Small intestine (tissue), 7 donors: ENCODE measurements at regions not wholly inside any gene's neighbourhood (a gene's known extent, or its start where the extent isn't known, plus 50 kb on each side); places are given as distances from the start of the nearest gene placed in this dataset.

Source experiments
- DNase-seq, 2 donors: peaks; one replicate each; pipeline versions ENCODE4 v3.0.0 to v3.0.0-alpha.2; 2013
- FAIRE-seq: peaks from 2 replicates; lab custom pipeline; 2012; peaks lifted over from hg19 to GRCh38; lab: Jason Lieb, UNC
- H3K27ac ChIP-seq, 3 donors: one replicate each; pipeline ENCODE4 v1.5.1; 2013; ENCODE audit warnings: low read length in 2 of 3, mild to moderate bottlenecking in 2 of 3, control low read depth in 1 of 3, inconsistent platforms in 1 of 3, low read depth in 1 of 3, moderate library complexity in 1 of 3
- H3K27me3 ChIP-seq, 3 donors: one replicate each; pipeline ENCODE4 v1.6.1; 2013; ENCODE audit warnings: low read length in 3 of 3, inconsistent platforms in 1 of 3; ENCODE audit not compliant: control insufficient read depth in 3 of 3, insufficient read depth in 3 of 3
- H3K36me3 ChIP-seq, 3 donors: one replicate each; pipeline ENCODE4 v1.6.1; 2013; ENCODE audit warnings: low read length in 3 of 3, inconsistent platforms in 1 of 3, low read depth in 1 of 3, mild to moderate bottlenecking in 1 of 3, moderate library complexity in 1 of 3; ENCODE audit not compliant: control insufficient read depth in 3 of 3, insufficient read depth in 2 of 3
- H3K4me1 ChIP-seq, 3 donors: one replicate each; pipeline ENCODE4 v1.6.1; 2013; ENCODE audit warnings: low read length in 2 of 3, inconsistent platforms in 1 of 3, low read depth in 1 of 3, mild to moderate bottlenecking in 1 of 3, moderate library complexity in 1 of 3; ENCODE audit not compliant: control insufficient read depth in 3 of 3, insufficient read depth in 2 of 3
- H3K4me3 ChIP-seq, 3 donors: one replicate each; pipeline ENCODE4 v1.5.1; 2013; ENCODE audit warnings: low read length in 3 of 3, control low read depth in 1 of 3, inconsistent platforms in 1 of 3, low read depth in 1 of 3, mild to moderate bottlenecking in 1 of 3, moderate library complexity in 1 of 3
- H3K9me3 ChIP-seq, 2 donors: one replicate each; pipeline ENCODE4 v1.6.1; 2013; ENCODE audit warnings: low read depth in 1 of 2, low read length in 1 of 2; ENCODE audit not compliant: control insufficient read depth in 2 of 2, insufficient read depth in 1 of 2
- WGBS, 3 donors: extraction: QIAGEN DNeasy Blood & Tissue Kit; methylation state at CpG; one replicate each; pipeline ENCODE4 v1.1.7; 2013; 5-methylcytosine and 5-hydroxymethylcytosine counted together
- donor health status: healthy with polysubstance abuse.
- donor health status: control.
- donor health status: control.
- donor health status: Bipolar disorder and iron deficiency.
- donor health status: healthy.

DNA sequence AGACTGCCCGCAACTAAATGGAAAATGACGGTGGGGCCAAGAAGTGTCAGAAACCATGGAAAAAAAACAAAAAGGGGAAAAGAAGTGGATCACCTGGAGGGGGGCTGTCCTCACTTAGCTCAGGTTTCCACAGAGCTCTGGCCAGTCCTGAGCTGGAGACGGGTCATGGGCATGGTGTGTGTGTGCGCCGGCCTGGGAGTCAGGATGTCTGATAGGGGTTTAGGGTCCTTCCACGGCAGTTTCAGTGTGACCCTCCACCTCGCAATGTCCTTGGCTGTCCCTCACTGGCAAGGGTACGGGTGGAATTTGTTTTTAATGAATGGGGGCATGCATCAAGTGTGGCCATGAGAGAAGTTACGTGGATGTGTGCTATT, 133.2 kb upstream of the MEIS1 start:
- WGBS, 3 donors: 87 to 90% (median 88%) methylated on average over 9 of the region's 9 CpGs
- no peak overlapping the region for H3K27ac ChIP-seq
- DNase-seq (no peak), FAIRE-seq (no peak)
- H3K27me3 ChIP-seq: no peaks in the 10 kb centered on the region
- no peak overlapping the region for H3K4me3 ChIP-seq
- no peaks in the 10 kb centered on the region for H3K4me1 ChIP-seq
- H3K36me3 ChIP-seq: no peaks in the 10 kb centered on the region
- H3K9me3 ChIP-seq: no peaks in the 10 kb centered on the region

DNA sequence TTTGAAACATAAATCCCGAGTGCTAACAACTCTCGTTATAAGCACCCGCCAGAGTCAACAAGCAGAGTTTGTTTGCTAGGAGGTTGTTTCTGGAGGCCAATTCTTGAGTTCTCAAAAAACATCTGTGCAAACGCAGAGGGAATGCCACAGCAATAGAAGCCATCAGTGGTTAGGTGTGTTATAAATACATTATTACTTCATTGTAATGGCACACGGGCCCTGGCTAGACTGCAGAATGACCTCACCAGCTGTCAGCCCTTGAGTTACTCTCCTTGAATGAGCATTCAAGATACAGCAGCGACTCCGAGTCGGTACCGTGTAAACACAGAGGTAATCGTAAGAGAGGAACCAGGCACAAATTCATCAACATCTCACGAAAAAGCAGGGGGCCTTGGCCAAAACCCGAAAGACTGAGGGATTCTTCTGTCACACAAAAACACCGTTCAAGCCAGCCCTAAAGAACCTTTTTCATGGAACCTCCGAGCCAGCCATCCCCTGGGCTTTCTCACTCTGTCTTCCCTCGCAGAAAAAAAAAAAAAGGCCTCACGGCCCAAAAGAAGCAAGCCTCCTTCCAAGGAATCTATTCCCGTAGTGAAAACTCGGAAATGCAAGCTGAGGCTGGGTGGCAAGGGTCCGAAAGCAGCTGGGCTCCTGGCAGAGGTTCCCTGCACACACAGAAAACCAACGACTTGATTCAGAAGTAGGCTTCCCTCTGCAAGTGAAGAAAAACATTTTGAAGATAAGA, 133.7 kb upstream of the MEIS1 start:
- Histone ChIP-seq H3K27ac (peak overlapping the region in 1 of 3 donors; percentile 8), H3K4me1 (no peaks in the 10 kb centered on the region), H3K9me3 (no peaks in the 10 kb centered on the region), H3K36me3 (no peaks in the 10 kb centered on the region), H3K27me3 (no peaks in the 10 kb centered on the region), H3K4me3 (no peak overlapping the region)
- FAIRE-seq: no peak
- 64 to 82% (median 71%) methylated on average over 20 of the region's 20 CpGs for WGBS, 3 donors
- DNase-seq: peak in 1 of 2 donors; percentile 7

DNA sequence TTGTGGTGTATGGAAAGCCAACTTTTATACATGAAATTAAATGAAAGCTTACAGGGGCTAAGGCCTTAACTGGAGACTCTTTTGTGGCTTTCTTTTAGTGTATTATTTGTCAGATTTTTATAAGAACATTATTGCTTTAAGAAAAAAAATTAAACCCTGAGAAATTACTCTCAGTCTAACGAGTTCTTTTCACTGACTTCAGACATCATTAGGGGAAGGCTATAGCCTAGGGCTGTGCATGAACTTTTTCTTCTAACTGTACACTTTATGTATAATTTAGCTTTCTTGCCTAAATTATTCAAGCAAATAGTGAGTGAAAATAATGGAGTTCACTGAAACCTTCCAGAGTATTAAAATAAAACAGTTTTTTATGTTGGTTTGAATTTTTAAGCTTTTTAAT, 151.1 kb upstream of the MEIS1 start:
- Histone ChIP-seq H3K27ac (no peak overlapping the region), H3K36me3 (no peaks in the 10 kb centered on the region), H3K4me3 (no peak overlapping the region), H3K27me3 (no peaks in the 10 kb centered on the region), H3K9me3 (no peaks in the 10 kb centered on the region), H3K4me1 (no peaks in the 10 kb centered on the region)
- no peak for DNase-seq
- 50 to 72% (median 58%) methylated on average over 1 of the region's 1 CpG for WGBS, 3 donors
- no peak for FAIRE-seq

DNA sequence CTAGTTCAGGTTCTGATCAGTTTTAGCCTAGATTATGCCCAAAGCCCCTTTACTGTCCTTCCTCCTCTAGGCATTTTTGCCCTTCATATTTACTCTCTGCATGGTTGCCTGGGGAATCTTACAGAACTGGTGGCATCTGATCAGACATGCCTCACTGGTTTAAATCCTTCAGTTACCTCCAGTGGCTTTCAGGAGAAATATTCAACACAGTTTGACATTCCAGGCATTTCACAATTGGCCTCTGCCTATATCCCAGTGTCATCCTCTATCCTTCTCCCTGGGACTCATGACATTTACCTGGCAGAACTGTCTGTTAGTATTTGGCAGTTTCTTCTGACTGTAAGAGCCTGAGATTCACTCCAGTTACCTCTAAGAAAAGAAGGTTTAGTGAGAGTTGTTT, 152.9 kb upstream of the MEIS1 start:
- Histone ChIP-seq H3K27ac (no peak overlapping the region), H3K9me3 (no peaks in the 10 kb centered on the region), H3K27me3 (no peaks in the 10 kb centered on the region), H3K4me1 (no peaks in the 10 kb centered on the region), H3K4me3 (no peak overlapping the region), H3K36me3 (no peaks in the 10 kb centered on the region)
- FAIRE-seq (no peak), DNase-seq (no peak)

DNA sequence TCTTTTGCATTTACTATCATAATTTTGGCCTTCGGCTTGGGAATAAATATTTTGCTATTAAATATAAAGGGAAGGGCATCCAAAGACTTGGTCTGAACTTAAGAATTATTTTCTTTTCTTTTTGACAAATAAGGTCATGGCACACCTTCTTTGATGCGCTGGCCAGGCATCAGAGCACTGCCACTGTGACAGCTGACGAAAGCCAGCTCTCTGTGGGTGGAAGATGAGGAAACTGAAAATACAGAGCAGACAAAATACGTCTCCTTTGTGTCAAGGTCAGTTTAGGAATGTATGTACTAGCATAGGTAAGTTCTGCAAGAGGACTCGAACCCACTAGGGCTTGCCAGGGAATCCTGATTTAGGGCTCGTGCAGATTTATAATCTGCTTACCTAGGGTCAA, 155.9 kb upstream of the MEIS1 start:
- no peaks in the 10 kb centered on the region for H3K27me3 ChIP-seq
- no peak overlapping the region for H3K4me3 ChIP-seq
- H3K27ac ChIP-seq: no peak overlapping the region
- no peaks in the 10 kb centered on the region for H3K9me3 ChIP-seq
- DNase-seq: no peak
- 83 to 89% (median 85%) methylated on average over 6 of the region's 6 CpGs for WGBS, 3 donors
- H3K4me1 ChIP-seq: no peaks in the 10 kb centered on the region
- H3K36me3 ChIP-seq: no peaks in the 10 kb centered on the region
- no peak for FAIRE-seq

DNA sequence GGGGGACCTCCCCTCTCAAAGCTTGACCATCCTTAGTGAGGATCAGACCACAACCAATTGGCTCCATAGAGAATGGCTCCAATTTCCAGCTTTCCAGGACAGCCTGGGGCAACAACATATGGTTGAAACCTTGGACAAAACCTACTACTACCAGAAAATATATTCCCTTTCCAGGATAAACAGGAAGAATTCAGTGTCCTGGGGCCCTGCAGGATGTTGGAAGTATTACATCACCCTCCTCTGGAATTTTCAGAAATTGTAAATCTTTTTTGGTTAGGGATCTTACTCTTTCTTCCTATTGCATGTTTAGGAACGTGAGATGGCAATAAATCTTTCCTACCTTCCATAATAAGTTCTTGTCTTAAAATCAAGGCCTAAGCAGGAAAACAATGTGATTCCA, 158.9 kb upstream of the MEIS1 start:
- H3K4me3 ChIP-seq: no peak overlapping the region
- H3K4me1 ChIP-seq: no peaks in the 10 kb centered on the region
- FAIRE-seq: no peak
- no peaks in the 10 kb centered on the region for H3K9me3 ChIP-seq
- DNase-seq: no peak
- no peaks in the 10 kb centered on the region for H3K36me3 ChIP-seq
- H3K27ac ChIP-seq: no peak overlapping the region
- no peaks in the 10 kb centered on the region for H3K27me3 ChIP-seq
- WGBS, 3 donors: 68 to 94% (median 72%) methylated on average over 1 of the region's 1 CpG

DNA sequence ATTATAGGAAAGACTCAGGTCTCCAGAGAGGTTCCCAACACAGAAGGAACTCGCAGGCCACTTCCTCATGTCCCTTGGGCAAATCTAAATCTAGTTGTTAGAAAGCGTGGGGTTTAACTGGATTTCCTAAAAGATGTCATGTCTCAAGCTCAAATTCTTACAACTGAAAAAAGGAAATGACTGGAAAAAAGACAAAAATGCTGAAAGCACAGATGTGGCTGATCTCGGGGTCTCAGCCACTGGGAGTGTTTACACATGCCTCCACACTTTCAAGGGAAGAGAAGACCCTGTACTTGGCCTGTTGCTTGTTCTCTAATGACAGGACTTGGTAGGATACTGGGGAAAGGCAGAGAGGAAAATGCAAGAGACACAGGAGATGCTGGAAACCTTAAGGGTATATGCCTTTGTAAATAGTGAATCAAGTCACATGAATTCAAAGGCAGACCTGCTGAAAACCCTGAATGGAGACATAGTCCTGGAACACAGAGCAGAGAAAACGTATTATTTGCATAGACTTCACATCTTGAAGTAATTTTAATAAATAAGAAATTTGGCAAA, 160.9 kb upstream of the MEIS1 start:
- Histone ChIP-seq H3K9me3 (no peaks in the 10 kb centered on the region), H3K4me3 (no peak overlapping the region), H3K27ac (no peak overlapping the region), H3K27me3 (no peaks in the 10 kb centered on the region), H3K36me3 (no peaks in the 10 kb centered on the region), H3K4me1 (no peaks in the 10 kb centered on the region)
- no peak for DNase-seq
- 65 to 86% (median 68%) methylated on average over 4 of the region's 4 CpGs for WGBS, 3 donors
- no peak for FAIRE-seq

DNA sequence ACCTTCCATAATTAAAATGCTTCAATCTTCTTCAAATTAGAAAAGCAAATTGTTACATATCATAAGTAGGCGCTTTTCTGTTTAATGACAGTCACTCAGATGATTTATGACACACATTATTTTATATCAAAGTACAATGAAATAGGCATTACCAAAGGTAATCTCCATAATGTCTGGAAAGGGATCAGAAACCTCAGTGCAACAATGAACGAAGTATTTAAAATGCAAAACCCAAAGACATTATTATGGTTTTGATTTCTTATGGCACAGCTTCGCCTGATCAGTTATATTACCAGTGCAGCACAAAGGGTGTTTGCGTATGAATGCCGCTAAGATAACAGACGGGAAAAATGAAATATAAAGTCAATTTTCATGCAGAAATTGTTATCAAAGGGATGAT, 162.2 kb upstream of the MEIS1 start:
- DNase-seq (no peak), FAIRE-seq (no peak)
- no peaks in the 10 kb centered on the region for H3K27me3 ChIP-seq
- H3K4me3 ChIP-seq: no peak overlapping the region
- H3K36me3 ChIP-seq: no peaks in the 10 kb centered on the region
- 50 to 79% (median 70%) methylated on average over 6 of the region's 6 CpGs for WGBS, 3 donors
- no peak overlapping the region for H3K27ac ChIP-seq
- no peaks in the 10 kb centered on the region for H3K4me1 ChIP-seq
- H3K9me3 ChIP-seq: no peaks in the 10 kb centered on the region

DNA sequence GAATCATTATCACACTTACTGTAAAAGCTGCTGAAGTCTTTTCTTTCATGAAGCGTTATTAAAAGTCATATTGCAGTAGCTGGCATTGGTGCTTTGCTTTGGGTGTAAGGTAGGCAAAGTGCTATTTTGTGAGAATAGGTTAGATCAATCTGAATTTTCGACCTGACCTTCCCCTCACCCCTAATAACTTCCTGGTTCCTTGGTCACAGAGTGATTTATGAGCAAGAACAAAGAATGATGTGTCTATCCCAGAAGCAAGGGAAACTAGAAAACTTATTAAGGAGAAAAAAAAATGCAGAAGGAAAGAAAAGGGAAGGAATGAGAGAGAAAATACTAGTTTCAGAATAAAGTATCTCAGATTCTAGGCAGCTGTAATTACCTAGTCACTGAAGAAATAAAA, 163.1 kb upstream of the MEIS1 start:
- Histone ChIP-seq H3K27ac (no peak overlapping the region), H3K9me3 (no peaks in the 10 kb centered on the region), H3K4me1 (no peaks in the 10 kb centered on the region), H3K4me3 (no peak overlapping the region), H3K36me3 (no peaks in the 10 kb centered on the region), H3K27me3 (no peaks in the 10 kb centered on the region)
- 11 to 35% (median 17%) methylated on average over 2 of the region's 2 CpGs for WGBS, 3 donors
- DNase-seq (peak in 1 of 2 donors; percentile 11), FAIRE-seq (no peak)
